ENCODE measurements at regions not wholly inside any gene's neighbourhood (a gene's known extent, or its start where the extent isn't known, plus 50 kb on each side); places are given as distances from the start of the nearest gene placed in this dataset.

DNA sequence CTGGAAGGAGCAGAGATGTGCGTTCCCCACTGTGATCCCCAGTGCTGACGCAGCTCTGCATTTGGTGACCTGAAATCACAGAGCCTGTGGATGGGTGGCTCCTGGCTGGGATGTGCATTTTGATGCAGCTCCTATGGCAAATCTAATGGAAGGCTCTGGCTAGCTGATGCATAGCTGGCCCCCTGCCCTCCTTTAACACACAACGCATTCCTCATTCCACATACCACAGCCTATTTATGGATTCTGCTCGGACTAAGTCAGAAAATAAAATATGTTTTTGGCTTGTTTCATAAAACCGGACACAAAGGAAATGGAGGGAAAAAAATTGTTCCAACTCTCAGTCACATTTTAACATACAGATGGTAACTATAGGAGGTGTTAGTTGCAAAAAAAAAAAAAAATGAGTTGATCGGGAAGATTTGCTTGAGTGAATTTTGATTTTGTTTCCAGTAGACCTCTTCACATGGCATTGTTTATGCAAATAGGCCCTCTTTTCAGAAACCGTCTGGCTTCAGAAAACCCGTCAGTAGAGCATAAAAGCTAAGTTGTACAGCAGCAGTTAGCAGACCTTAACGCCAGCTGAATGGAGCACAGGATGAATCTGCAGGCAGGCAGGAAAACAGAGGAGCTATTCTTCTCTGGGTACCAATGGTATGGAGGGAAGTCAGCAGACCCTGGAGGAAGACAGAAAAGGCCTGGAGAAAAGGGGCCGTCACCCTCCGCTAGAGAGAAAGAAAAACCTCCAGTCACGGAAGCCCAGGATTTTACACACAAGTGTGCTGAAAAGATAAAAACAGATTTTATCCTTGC is 215.4 kb downstream of the HDGFL1 start:
- no peaks in the 10 kb centered on the region for H3K4me1 Mint-ChIP-seq
- no peaks in the 10 kb centered on the region for H3K36me3 Mint-ChIP-seq
- DNase-seq = no peak
- H3K27ac Mint-ChIP-seq = no peak overlapping the region
- CTCF ChIA-PET = no interaction called here
- H3K4me3 Mint-ChIP-seq = no peak overlapping the region
- H3K27me3 Mint-ChIP-seq = no peaks in the 10 kb centered on the region
- peaks cover 14% of the 10 kb centered on the region for H3K9me3 Mint-ChIP-seq

DNA sequence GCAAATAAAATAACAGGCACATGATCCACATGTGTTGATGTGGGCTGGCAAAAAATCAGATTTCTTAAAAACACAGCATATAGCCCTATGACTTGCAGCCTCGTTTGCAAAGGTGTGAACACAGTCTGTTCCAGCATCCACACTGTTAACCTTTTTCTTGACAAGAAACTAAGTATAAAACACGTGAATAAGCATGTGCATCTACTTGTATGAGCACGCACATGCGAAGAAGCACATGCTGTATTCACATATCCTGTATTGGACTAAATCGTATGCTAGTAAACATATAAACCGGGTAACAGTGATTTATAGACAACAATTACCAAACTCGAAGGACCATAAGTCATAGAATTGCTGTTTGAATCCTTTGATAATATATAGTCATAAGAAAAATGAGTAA is 218.7 kb downstream of the HDGFL1 start:
- no peak for DNase-seq
- H3K27ac Mint-ChIP-seq = no peak overlapping the region
- no peaks in the 10 kb centered on the region for H3K27me3 Mint-ChIP-seq
- H3K4me1 Mint-ChIP-seq = no peaks in the 10 kb centered on the region
- H3K9me3 Mint-ChIP-seq = peaks cover 10% of the 10 kb centered on the region
- H3K36me3 Mint-ChIP-seq = no peaks in the 10 kb centered on the region
- H3K4me3 Mint-ChIP-seq = no peak overlapping the region
- CTCF ChIA-PET = no interaction called here

DNA sequence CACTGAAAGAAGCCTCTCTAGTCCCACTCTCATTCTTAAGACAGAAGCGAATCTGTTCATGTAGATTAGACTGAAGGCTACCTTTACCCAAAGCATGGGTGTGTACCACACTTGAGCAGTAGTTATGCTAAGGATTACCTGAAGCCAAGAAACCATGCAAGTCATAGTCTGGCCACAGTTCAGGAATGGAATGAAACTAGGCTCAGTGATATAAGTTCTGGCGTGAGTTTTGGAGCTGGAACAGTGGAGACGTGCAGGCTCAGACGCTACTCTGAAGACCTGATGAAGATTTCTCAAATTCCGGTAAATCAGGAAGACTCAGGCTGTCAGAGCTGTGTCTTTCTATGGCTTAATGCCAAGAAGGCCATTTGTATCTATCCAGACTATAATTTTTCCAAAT is 219.9 kb downstream of the HDGFL1 start:
- H3K4me3 Mint-ChIP-seq = no peak overlapping the region
- no peak for DNase-seq
- H3K27me3 Mint-ChIP-seq = no peaks in the 10 kb centered on the region
- peaks cover 13% of the 10 kb centered on the region for H3K9me3 Mint-ChIP-seq
- H3K36me3 Mint-ChIP-seq = no peaks in the 10 kb centered on the region
- H3K27ac Mint-ChIP-seq = no peak overlapping the region
- H3K4me1 Mint-ChIP-seq = no peaks in the 10 kb centered on the region
- CTCF ChIA-PET = no interaction called here

DNA sequence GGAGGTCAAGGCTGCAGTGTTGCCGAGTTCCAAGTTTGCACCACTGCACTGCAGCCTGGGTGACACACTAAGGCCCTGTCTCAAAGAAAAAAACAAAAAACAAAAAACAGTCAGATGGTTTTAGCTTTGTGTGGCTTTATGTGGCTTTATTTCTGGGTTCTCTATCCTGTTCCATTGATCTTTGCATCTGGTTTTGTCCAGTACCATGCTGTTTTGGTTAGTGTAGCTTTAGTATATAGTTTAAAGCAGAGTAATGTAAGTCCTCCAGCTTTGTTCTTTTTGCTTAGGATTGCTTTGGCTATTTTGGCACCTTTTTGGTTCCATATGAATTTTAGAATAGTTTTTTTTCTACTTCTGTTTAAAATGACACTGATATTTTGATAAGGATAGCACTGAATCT is 225.5 kb downstream of the HDGFL1 start:
- CTCF ChIA-PET = no interaction called here
- Mint-ChIP-seq H3K4me1 (no peaks in the 10 kb centered on the region), H3K27me3 (no peaks in the 10 kb centered on the region), H3K36me3 (no peaks in the 10 kb centered on the region), H3K4me3 (no peak overlapping the region), H3K27ac (no peak overlapping the region), H3K9me3 (peaks cover 21% of the 10 kb centered on the region)
- DNase-seq = no peak

DNA sequence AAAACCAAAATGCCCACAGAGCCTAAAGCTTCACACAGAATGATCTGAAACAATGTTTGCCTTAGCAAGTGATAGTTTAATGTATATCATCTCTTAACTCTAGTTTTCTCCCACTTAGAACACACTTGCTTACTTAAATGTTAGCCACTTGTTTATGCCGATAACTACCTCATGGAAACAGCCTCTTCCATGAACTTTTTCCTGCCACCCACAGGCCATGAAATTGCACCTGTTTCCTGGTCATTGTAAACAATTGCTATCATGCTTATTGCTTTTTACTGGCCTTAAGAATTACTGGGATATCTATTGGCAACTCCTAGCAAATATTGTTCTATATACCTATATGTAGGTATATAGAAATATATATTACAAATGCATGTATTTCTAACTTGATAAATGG is 231.1 kb downstream of the HDGFL1 start:
- H3K4me3 Mint-ChIP-seq = no peak overlapping the region
- H3K9me3 Mint-ChIP-seq = peaks cover 7% of the 10 kb centered on the region
- DNase-seq = no peak
- no peaks in the 10 kb centered on the region for H3K4me1 Mint-ChIP-seq
- no peak overlapping the region for H3K27ac Mint-ChIP-seq
- no peaks in the 10 kb centered on the region for H3K27me3 Mint-ChIP-seq
- CTCF ChIA-PET = no interaction called here
- H3K36me3 Mint-ChIP-seq = no peaks in the 10 kb centered on the region

DNA sequence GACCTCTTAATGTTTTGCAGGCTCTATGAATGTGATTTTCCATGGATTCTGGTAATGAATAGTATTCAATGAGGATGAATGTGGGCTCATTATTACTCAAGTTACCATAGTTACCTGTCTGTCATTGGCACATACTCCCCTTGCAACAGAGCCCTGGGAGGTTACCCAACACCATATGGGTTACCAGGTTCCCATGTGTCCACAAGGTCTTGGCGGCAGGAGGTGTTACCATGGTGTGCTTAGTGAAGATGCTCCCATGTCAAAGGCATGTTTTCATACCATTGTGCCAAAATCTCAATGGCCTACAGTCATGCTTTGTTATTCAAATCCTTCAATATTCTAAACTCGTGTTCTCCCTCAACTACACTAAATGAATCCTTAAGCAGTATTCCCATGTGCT is 232.5 kb downstream of the HDGFL1 start:
- Mint-ChIP-seq H3K36me3 (no peaks in the 10 kb centered on the region), H3K9me3 (no peaks in the 10 kb centered on the region), H3K27ac (no peak overlapping the region), H3K4me1 (no peaks in the 10 kb centered on the region), H3K4me3 (no peak overlapping the region), H3K27me3 (no peaks in the 10 kb centered on the region)
- DNase-seq = no peak
- CTCF ChIA-PET = no interaction called here

DNA sequence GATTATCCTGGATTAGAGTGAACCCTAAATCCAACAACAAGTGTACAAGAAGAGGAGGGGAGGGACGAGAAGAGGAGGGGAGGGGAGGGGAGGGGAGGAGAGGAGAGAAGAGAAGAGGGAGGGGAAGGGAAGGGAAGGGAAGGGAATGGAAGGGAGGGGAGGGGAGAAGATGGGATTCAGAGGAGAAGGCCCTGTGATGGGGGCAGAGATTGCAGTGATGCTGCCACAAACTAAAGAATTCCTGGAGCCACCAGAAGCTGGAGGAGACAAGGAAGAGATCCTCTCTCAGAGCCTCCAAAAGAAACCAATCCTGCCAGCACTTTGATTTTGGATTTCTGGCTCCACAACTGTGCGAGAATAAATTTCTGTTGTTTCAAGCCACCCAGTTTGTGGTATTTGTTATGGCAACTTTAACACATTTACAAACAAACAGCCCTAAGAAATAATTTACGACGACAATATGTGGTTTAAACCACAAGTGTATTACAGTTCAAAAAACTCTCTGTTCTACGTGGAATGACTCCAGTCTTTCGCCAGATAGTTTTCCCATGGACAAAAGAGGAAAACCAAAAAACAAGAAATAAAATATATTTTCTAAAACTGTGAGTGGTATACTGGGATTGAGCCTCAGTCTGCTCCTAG is 235.4 kb downstream of the HDGFL1 start:
- CTCF ChIA-PET = no interaction called here
- Mint-ChIP-seq H3K27ac (no peak overlapping the region), H3K27me3 (no peaks in the 10 kb centered on the region), H3K4me1 (no peaks in the 10 kb centered on the region), H3K36me3 (no peaks in the 10 kb centered on the region), H3K9me3 (no peaks in the 10 kb centered on the region), H3K4me3 (no peak overlapping the region)
- no peak for DNase-seq

DNA sequence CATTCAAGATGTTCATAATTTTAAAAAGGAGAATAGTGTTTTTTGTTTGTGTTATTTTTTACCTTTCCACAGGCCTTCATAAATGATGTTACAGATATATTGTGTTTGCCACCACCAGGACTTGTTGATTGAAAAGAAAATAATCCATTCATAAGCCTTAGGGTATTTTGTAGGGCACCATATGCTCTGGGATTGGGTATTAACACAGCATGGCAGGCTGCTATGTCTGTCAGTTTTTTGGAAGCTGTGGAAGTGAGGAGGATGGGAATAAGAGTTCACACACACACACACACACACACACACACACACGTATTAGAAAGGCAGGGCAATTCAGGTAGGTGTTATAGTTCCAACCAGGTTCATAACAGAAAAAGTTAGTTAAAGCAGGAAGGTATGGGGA is 237.9 kb downstream of the HDGFL1 start:
- DNase-seq = no peak
- Mint-ChIP-seq H3K4me1 (no peaks in the 10 kb centered on the region), H3K27me3 (no peaks in the 10 kb centered on the region), H3K9me3 (no peaks in the 10 kb centered on the region), H3K4me3 (no peak overlapping the region), H3K36me3 (no peaks in the 10 kb centered on the region), H3K27ac (no peak overlapping the region)
- CTCF ChIA-PET = no interaction called here

DNA sequence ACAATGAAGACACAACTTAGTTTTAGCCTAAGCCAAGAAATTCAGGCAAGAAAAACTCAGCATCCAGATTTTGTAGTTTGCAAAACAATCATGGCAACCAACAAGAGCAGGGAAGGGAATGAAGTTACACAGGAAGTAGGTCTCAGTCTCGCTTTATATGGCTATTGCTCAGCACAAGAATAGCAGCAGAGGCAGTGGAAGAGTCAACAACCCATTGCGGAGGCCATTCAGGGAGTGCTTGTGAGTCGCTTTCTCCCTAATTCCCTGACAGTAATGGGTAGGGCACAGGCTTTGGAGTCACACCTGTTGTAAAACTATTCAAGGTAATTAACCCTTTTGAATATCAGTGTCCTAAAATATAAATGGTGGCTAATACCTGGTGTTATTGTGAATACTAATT is 238.5 kb downstream of the HDGFL1 start:
- no peak overlapping the region for H3K4me3 Mint-ChIP-seq
- no peaks in the 10 kb centered on the region for H3K27me3 Mint-ChIP-seq
- H3K9me3 Mint-ChIP-seq = no peaks in the 10 kb centered on the region
- H3K4me1 Mint-ChIP-seq = no peaks in the 10 kb centered on the region
- no peak for DNase-seq
- H3K27ac Mint-ChIP-seq = no peak overlapping the region
- H3K36me3 Mint-ChIP-seq = no peaks in the 10 kb centered on the region
- CTCF ChIA-PET = no interaction called here

DNA sequence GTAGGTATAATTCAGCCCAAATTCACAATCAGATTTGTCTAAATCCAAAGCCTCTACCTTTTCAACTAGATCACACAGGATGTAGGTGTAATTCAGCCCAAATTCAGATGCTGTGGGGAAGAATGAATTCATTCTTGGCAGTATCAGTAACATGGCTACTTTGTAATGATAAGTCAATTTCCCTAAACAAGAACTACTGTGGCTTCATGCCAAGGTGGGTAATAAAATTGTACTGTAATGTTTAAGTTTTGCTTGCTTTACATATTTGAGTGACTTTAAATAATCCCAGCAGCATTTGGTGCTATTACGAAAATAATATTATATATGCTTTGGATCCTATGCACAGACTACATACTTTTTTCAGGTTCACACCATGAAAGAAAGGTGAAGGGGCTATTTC is 239.1 kb downstream of the HDGFL1 start:
- no peaks in the 10 kb centered on the region for H3K27me3 Mint-ChIP-seq
- no peak overlapping the region for H3K4me3 Mint-ChIP-seq
- H3K4me1 Mint-ChIP-seq = no peaks in the 10 kb centered on the region
- CTCF ChIA-PET = no interaction called here
- H3K27ac Mint-ChIP-seq = no peak overlapping the region
- H3K9me3 Mint-ChIP-seq = no peaks in the 10 kb centered on the region
- DNase-seq = no peak
- H3K36me3 Mint-ChIP-seq = no peaks in the 10 kb centered on the region

DNA sequence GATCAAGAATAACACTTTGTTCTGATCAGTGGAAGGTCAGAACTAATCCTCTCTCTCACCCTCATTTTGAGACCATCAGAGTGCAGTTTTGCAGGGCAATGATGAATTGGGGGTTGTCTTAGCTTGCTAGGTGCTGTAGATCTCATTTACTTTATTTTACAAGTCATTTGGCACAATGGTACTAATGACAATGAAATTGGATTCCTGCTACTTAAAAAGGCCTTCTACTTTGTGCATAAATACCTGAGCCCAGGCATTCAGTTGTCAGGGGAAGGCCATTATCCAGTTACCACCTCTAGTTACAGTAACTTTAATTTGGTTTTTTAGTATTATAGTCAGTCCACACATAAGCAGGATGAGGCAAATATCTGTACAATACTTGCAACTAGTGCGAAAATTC is 240.0 kb downstream of the HDGFL1 start:
- Mint-ChIP-seq H3K9me3 (no peaks in the 10 kb centered on the region), H3K4me3 (no peak overlapping the region), H3K36me3 (no peaks in the 10 kb centered on the region), H3K4me1 (no peaks in the 10 kb centered on the region), H3K27ac (no peak overlapping the region), H3K27me3 (no peaks in the 10 kb centered on the region)
- no peak for DNase-seq
- CTCF ChIA-PET = no interaction called here

DNA sequence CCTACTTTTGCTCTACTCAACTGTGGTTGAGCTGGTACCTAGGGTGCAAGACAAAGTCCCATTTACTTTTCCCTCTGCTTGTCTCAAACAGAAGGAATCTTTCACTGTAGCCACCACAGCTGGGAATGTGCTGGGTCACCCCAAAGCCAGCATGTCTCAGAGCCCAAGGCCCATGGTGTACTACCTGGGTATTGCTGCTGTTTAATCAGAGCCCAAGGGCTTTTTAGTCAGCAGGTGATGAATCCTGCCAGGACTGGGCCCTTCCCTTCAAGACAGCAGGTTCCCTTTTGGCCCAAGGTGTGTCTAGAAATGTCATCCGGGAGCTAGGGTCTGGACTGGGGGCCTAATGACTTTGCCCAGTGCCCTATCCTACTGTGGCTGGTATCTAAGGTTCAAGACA is 249.8 kb downstream of the HDGFL1 start:
- Mint-ChIP-seq H3K27me3 (no peaks in the 10 kb centered on the region), H3K4me1 (no peaks in the 10 kb centered on the region), H3K4me3 (no peak overlapping the region), H3K9me3 (peaks cover 5% of the 10 kb centered on the region), H3K36me3 (no peaks in the 10 kb centered on the region), H3K27ac (no peak overlapping the region)
- no peak for DNase-seq
- CTCF ChIA-PET = no interaction called here

DNA sequence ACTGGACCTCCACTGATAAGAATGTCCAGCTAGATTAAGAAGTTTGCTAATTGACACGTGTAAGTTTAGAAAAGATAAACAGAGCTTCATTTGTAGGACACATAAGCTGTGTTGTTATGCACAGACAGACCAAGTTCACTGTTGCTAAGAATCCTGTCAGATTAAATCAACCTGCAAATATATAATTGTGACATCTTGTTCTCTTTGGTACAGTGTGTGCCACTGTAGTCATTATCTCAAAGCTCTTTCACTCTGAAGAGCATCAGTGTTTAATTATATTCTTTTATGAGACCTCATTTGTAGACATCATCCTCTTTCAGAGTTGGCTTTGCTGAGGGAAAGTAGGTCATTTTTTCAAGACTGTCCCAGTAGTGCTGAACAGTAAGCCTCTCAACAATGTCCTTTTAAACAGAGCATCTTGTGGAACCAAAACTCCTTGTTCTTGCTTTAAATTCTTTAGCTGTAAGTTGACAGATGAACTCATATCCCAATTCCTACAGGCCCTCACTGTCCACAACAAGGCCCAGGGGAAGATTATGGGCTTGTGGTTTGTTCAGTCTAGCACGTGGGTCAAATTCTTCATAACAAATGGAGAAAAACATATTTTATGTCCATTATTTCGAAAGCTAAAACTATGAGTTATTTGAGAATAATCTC is 252.4 kb downstream of the HDGFL1 start:
- peaks cover 5% of the 10 kb centered on the region for H3K9me3 Mint-ChIP-seq
- CTCF ChIA-PET = no interaction called here
- H3K36me3 Mint-ChIP-seq = no peaks in the 10 kb centered on the region
- DNase-seq = no peak
- no peak overlapping the region for H3K4me3 Mint-ChIP-seq
- no peaks in the 10 kb centered on the region for H3K4me1 Mint-ChIP-seq
- H3K27ac Mint-ChIP-seq = no peak overlapping the region
- H3K27me3 Mint-ChIP-seq = no peaks in the 10 kb centered on the region

DNA sequence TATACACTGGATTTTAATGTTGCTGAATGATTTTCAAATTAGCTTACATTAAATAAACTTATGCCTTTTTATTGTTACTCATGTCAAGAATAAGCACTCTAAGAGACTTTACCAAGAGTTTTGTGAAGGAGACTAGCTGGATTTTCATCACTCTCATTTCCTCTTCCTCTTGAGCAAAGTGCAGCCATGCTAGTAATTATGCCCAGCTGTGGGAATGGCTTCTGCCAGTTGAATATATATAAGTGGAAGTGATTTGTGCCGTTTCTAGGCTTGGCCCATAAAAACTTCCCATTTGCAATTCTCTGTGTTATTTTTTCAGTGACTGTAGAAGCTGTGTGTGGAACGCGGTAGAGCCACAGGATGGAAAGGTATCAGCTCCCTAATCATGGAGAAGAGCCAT is 255.8 kb downstream of the HDGFL1 start:
- no peak overlapping the region for H3K4me3 Mint-ChIP-seq
- no peak for DNase-seq
- CTCF ChIA-PET = no interaction called here
- H3K4me1 Mint-ChIP-seq = no peaks in the 10 kb centered on the region
- H3K36me3 Mint-ChIP-seq = no peaks in the 10 kb centered on the region
- no peaks in the 10 kb centered on the region for H3K27me3 Mint-ChIP-seq
- H3K9me3 Mint-ChIP-seq = peaks cover 1% of the 10 kb centered on the region
- no peak overlapping the region for H3K27ac Mint-ChIP-seq

DNA sequence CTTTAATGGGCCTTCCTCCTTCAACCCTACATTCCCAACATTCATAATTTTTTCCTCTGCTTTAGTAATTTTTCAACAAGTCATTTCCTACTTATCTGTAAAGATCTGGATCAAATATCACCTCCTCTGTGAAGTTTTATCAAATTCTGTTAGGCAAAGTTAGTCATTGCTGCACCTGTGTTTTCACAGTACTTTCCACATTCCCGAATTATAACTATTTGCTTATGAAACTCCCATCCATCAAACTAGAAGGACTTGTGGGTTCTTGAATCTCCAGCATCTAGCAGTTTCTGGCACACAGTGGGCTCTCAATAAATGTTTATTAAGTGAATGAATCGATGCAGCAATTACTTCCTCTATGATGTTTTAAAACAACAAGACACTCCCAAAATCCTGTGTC is 257.6 kb downstream of the HDGFL1 start:
- Mint-ChIP-seq H3K4me1 (no peaks in the 10 kb centered on the region), H3K9me3 (no peaks in the 10 kb centered on the region), H3K4me3 (no peak overlapping the region), H3K36me3 (no peaks in the 10 kb centered on the region), H3K27me3 (no peaks in the 10 kb centered on the region), H3K27ac (no peak overlapping the region)
- DNase-seq = no peak
- CTCF ChIA-PET = no interaction called here

Measured in activated naive CD4-positive, alpha-beta T cell treated with anti-CD3 and anti-CD28 coated beads, Interleukin-2, amount 10 ng/mL, durations not matched to agents 7 days and 5 days (primary cell).